AG08395 (cell line): ENCODE measurements at regions not wholly inside any gene's neighbourhood (a gene's known extent, or its start where the extent isn't known, plus 50 kb on each side); places are given as distances from the start of the nearest gene placed in this dataset.
"Not testable (repeated sequence)": the region's sequence is repeated elsewhere in the genome, so short reads cannot be mapped to it uniquely, and the experiment has no call there.

ENCODE experiments used
- DNase-seq: peaks from one replicate; pipeline ENCODE4 v3.0.0; 2012; ENCODE audit warnings: mixed read lengths, low spot score

DNA sequence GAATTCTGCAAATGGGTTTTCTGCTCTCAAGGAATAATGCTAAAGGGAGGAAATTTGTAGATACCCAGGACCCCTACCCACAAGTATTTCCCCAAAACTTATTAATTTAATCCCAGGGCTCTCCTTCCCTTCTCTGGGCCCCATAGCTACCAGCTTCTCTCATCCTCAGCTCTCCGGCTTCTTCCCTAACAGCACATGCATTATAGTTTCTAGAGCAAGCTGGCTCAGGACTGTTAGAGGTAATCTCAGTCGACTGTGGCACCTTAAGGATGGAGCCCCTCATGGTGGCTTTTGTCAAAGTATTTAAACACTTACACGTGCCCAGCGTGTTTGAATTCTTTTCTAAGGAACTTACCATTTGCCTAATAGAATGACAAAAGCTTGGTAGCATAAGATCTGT, 252.5 kb upstream of the GAS1 start:
- no peak for DNase-seq

DNA sequence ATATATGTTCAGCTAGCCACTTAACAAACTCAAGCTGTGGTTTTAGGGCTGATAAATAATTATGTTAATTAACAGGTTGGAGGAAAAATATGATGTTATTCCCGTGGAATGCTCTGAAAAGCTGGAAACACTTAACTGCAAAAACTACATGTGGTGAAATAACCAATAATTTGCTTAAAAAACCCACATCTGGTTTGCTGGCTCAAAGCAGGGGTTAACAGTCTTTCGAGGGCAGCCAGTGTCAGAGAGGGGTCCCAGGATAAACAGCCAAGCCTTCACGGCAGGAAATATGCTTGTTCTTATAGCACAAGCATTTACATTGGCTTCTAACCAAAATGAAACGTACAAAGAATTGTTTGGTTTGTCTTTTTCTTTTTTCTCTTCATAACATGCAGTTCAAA, 254.0 kb upstream of the GAS1 start:
- DNase-seq: peak; percentile 20

DNA sequence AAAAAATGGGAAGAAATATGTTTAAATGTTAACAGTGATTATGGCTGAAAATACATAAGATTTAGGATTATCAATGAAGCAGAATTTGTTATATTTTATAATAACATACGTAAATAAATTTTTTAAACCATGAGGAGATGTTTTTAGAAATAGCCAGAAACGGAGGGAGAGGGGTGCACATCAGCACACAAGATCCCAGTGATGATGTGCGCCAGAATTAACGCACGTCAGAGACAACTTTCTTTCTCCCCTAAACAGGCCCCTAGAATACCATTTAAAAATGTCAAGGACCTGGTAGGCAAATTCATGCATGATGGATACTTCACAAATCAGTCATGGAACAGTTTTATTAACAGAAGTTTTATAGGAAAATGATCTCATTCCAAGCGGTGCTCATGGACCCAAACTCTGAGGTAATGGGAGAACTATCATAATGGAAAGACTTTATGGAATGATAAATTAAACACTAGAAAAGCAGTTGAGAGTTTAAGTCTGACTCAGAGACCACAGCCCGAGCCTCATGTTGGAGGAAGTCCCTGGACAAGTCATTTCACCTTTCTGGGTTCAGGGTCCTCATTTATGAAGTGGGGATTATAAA, 258.9 kb upstream of the GAS1 start:
- peak; percentile 53 for DNase-seq

DNA sequence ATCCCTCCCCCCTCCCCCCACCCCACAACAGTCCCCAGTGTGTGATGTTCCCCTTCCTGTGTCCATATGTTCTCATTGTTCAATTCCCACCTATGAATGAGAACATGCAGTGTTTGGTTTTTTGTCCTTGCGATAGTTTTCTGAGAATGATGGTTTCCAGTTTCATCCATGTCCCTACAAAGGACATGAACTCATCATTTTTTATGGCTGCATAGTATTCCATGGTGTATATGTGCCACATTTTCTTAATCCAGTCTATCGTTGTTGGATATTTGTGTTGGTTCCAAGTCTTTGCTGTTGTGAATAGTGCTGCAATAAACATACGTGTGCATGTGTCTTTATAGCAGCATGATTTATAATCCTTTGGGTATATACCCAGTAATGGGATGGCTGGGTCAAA, 263.4 kb upstream of the GAS1 start:
- DNase-seq: not testable (repeated sequence)

- DNase-seq: no peak
Observed at GRCh38 chr9:87211669-87212068, 264.4 kb upstream of the GAS1 start.

- no peak for DNase-seq
Observed at GRCh38 chr9:87212605-87213021, 265.3 kb upstream of the GAS1 start.

DNA sequence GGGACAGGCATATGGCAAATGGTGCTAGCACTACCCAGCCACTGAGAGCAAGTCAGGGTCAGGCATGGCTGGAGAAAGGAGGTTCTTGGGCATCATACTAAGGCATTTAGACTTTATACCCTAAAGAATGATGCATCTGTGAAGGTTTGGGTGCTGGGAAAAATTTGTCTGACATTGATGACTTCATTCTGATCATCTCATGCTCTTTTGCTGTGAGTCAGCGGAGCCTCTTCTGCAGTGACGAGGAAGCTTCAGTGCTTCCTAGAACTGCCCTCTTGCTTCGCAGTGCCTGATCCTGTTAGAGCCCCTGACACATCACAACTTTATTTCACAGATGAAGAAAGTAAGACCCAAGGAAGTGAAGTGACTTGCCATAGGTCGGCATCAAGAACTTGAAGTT, 266.6 kb upstream of the GAS1 start:
- no peak for DNase-seq

DNA sequence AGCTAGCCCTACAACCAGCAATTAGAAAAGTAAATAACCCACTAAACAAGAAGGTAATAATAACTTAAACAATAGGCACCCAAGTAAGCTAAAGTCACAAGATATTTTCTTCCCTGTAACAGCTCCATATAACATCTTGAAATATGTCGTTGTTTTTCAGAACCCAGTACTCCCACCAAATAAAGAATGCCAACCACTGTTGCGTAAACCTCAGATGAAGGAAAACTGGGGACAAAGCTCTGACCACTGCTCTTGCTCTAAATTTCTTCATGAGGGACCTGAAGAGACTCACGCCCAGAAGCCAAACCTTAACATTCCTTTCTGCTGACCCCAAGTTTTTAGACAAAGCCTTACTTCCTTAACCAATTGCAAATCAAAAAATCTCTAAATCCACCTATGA, 267.7 kb upstream of the GAS1 start:
- no peak for DNase-seq

- DNase-seq: no peak
Observed at GRCh38 chr9:87216036-87216435, 268.7 kb upstream of the GAS1 start.

DNA sequence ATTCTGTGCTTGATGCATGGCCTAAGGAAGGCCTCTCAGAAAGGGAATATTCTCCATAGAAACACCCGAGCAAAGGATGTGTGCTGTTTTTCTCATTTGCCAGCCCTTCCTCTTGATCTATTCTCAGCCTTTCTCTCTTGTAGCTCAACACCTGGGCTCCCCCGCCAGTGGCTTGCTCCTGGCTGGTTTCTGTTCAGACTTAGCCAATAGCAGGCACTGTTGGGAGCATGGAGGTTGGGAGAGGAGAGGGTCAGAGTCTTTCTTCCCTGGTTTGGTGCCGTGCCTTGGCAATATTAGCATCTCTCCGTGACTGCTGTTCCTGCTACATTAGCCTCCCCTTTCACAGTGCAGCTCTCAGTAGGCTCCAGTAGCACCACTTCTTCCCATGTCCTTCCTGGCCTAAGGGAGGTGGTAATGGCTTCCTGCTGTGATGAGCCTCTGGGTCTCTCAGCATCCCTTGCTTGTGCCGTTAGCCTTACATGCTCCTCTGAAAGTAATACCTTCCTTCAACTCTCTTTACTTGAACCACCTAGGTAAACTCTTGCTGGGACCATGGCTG, 269.7 kb upstream of the GAS1 start:
- no peak for DNase-seq

GRCh38 chr9:87223392-87224246, 274.0 kb upstream of the DAPK1 start:
- peak; percentile 65 for DNase-seq

DNA sequence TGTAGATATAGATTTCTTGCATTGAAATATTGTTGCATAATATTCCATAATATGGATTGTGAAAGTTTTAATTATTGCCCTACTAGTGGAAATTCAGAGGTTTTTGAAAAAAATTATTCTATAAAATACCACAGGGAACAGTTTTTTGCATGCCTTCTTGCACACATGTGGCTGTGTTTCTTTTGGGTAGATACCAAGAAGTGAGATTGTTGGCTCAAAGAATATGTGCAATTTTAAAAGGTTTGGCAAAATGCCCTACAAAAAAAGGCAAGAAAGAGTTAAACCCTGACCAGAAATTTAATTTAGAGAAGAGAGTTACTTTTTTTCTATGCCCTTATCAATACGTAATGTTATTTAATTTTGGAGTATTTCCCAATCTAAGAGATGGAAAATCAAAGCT, 270.8 kb upstream of the DAPK1 start:
- no peak for DNase-seq

- no peak for DNase-seq
Observed at GRCh38 chr9:87227456-87227855, 270.2 kb upstream of the DAPK1 start.

- DNase-seq: no peak
Observed at GRCh38 chr9:87229108-87229507, 268.6 kb upstream of the DAPK1 start.

DNA sequence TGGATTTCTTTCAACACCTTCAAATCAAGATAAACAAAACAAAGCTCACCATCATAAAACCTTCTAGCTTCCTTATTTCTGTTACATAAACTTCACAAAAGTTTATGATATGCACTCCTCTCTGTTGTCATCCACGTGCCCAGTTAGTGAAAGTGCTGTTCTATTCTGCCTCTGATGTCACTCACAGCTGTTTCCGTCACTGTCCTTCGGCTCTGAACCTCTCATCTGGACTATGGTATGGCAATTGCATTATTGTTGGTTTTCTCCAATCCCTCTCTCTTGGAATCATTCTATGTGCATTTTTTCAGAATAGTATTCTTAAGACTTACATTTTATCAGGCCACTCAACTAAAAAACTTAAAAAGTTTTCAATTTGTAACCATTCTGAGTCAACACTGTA, 264.2 kb upstream of the DAPK1 start:
- DNase-seq: no peak

GRCh38 chr9:87233899-87234455, 263.7 kb upstream of the DAPK1 start:
- DNase-seq: no peak

DNA sequence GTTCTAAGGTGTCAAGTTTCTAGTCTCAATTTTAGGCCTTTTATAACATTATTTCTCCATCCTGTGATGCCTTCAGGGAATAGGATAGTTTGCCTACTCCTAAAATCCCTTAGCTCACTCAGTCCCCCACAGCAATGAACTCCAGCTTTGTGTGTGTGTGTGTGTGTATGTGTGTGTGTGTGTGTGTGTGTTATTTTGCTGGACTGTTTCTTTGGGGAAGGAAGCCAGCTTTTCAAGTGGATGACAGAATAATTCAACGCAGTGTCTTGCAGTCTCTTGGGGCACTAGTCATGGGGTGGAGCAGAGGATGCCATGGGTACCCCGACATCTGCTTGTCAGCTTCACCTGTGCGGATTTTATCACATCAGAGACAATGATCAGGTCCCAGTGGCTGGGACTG, 262.8 kb upstream of the DAPK1 start:
- DNase-seq: no peak

DNA sequence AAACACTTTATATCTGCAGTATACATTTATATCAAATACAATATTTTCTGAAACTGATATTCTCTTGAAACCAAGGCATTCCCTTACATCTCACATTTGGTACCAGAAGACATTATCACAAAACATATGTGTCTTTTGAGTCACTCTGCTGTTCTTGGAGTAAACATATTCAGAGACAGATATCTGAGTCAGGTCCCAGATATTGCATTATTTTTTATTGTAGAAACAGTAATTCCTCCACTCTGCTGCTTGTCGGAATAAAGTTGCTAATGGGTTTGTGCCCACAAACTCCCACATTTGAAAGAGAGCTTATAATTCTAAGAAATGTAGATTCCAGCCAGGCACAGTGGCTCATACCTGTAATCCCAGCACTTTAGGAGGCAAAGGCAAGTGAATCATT, 261.1 kb upstream of the DAPK1 start:
- DNase-seq: peak; percentile 4

GRCh38 chr9:87237336-87237735, 260.3 kb upstream of the DAPK1 start:
- no peak for DNase-seq

- no peak for DNase-seq
Observed at GRCh38 chr9:87238545-87238944, 259.1 kb upstream of the DAPK1 start.

DNA sequence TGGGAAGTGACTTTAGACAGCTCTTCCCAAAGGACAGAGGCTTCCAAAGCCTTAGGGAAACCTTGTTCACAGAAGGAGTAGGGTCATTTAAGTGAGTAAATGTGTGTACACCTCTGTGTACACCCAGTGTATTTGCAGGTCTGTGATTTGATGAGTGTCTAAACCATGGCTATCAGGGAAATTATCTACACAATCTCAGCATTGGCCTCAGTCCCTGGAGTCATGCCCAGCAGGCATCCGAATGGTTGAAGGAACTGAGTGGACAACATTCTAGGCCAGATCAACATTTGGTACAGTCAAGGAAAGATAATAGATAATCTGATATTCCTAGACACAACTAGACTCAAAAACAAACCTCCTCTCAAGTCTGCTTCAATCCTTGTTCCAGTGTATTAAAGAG, 258.4 kb upstream of the DAPK1 start:
- DNase-seq: no peak

GRCh38 chr9:87243602-87244001, 254.1 kb upstream of the DAPK1 start:
- peak; percentile 28 for DNase-seq

GRCh38 chr9:87245271-87245670, 252.4 kb upstream of the DAPK1 start:
- DNase-seq: no peak
